ENCODE measurements at regions not wholly inside any gene's neighbourhood (a gene's known extent, or its start where the extent isn't known, plus 50 kb on each side); places are given as distances from the start of the nearest gene placed in this dataset.

DNA sequence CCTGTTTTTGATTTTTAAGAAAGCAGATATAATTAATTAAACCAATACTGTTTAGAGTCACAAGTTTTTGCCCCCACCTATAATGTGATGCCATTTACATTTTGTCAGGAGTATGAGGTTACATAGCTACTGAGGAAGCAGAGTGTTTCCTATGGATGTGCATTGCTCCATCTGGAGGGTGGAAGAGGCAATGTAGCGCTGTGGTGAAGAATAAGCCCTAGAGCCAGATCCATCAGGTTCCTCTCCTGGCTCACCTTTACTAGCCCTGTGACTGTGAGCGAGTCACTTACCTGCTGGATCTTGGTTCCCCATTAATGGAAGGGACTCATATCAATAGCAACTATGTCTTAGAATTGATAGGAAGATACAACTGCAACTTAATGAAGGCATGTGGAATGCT lies 216.0 kb downstream of the GPAM start:
- Histone ChIP-seq H3K36me3 (ENCODE audit: control insufficient read depth in 2 of 2, extremely low read depth in 1 of 2, insufficient read depth in 2 of 2, low read length in 2 of 2) (no peaks in the 10 kb centered on the region), H3K79me2 (ENCODE audit: control insufficient read depth, insufficient read depth, low read length) (no peaks in the 10 kb centered on the region), H3K27ac (ENCODE audit: insufficient read depth, low read depth, low read length) (no peak overlapping the region), H3K4me2 (ENCODE audit: insufficient read depth, low read length) (no peak overlapping the region), H3K9me1 (replicated peaks; ENCODE audit: control insufficient read depth, extremely low read depth, insufficient read depth, low read length) (no peaks in the 10 kb centered on the region), H4K20me1 (replicated peaks; ENCODE audit: control insufficient read depth, extremely low read depth, insufficient read depth, low read length) (no peaks in the 10 kb centered on the region), H3K9ac (replicated peaks; ENCODE audit: extremely low read depth, insufficient read depth, low read length) (no peak overlapping the region), H3K9me3 (replicated peaks; ENCODE audit: control insufficient read depth, insufficient read depth, low read length) (no peaks in the 10 kb centered on the region), H3K4me1 (ENCODE audit: control insufficient read depth, extremely low read depth, insufficient read depth, low read length) (no peaks in the 10 kb centered on the region), H3K27me3 (ENCODE audit: control insufficient read depth in 2 of 2, insufficient read depth in 2 of 2, low read length in 2 of 2) (no peaks in the 10 kb centered on the region), H3K4me3 (replicated peaks in 1 of 3; ENCODE audit: insufficient read depth in 1 of 3, low read depth in 1 of 3, low read length in 3 of 3) (no peak overlapping the region), H2AFZ (ENCODE audit: low read depth, low read length) (no peak overlapping the region)
- no peak for FAIRE-seq
- ChIA-PET CTCF (no interaction called here), POLR2A (no interaction called here)
- no peak for TF ChIP-seq FOS (IDR thresholded peaks at IDR 0.05; ENCODE audit: borderline replicate concordance, insufficient read depth, low read length)
- TF ChIP-seq GATA2 (IDR thresholded peaks at IDR 0.05; ENCODE audit: insufficient read depth, insufficient read length, low read depth, low read length), result no peak
- TF ChIP-seq, protein P1, sequence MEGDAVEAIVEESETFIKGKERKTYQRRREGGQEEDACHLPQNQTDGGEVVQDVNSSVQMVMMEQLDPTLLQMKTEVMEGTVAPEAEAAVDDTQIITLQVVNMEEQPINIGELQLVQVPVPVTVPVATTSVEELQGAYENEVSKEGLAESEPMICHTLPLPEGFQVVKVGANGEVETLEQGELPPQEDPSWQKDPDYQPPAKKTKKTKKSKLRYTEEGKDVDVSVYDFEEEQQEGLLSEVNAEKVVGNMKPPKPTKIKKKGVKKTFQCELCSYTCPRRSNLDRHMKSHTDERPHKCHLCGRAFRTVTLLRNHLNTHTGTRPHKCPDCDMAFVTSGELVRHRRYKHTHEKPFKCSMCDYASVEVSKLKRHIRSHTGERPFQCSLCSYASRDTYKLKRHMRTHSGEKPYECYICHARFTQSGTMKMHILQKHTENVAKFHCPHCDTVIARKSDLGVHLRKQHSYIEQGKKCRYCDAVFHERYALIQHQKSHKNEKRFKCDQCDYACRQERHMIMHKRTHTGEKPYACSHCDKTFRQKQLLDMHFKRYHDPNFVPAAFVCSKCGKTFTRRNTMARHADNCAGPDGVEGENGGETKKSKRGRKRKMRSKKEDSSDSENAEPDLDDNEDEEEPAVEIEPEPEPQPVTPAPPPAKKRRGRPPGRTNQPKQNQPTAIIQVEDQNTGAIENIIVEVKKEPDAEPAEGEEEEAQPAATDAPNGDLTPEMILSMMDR (IDR thresholded peaks at IDR 0.05; ENCODE audit: extremely low read depth in 1 of 2, insufficient read depth in 1 of 2, low read depth in 1 of 2, low read length in 2 of 2), result no peak
- TF ChIP-seq POLR2A (IDR thresholded peaks at IDR 0.05; ENCODE audit: low read depth, low read length), result no peak
- no peak for TF ChIP-seq MYC (IDR thresholded peaks at IDR 0.05; ENCODE audit: low read depth, low read length)
- TF ChIP-seq POLR2AphosphoS5 (IDR thresholded peaks at IDR 0.05; ENCODE audit: insufficient read depth, low read depth, low read length), result no peak
- TF ChIP-seq JUN (IDR thresholded peaks at IDR 0.05; ENCODE audit: borderline replicate concordance, insufficient read depth, insufficient read length, low read depth), result no peak
- no peak for TF ChIP-seq MAX (IDR thresholded peaks at IDR 0.05; ENCODE audit: insufficient read depth, insufficient read length)
- TF ChIP-seq EZH2 (IDR thresholded peaks at IDR 0.05; ENCODE audit: borderline replicate concordance, low read depth, low read length, severe bottlenecking), result no peak
- no peak for DNase-seq (ENCODE audit: low read depth, low spot score)
- no TSS peak for BruUV-seq (replicated peaks)
- intact Hi-C loops (cut with micrococcal nuclease), result no loop called here
- dilution Hi-C loops (cut with MboI; ENCODE audit: extremely low pct_ligation_motif_present, low sequenced_read_pairs), result no loop called here

Data from endothelial cell of umbilical vein (primary cell).